Endothelial cell of umbilical vein (primary cell): ENCODE measurements at regions not wholly inside any gene's neighbourhood (a gene's known extent, or its start where the extent isn't known, plus 50 kb on each side); places are given as distances from the start of the nearest gene placed in this dataset.
"Not testable (repeated sequence)": the region's sequence is repeated elsewhere in the genome, so short reads cannot be mapped to it uniquely, and the experiment has no call there.

Experiments
- BruUV-seq: library from RNA; stranded (reverse); fragments of 400-500 nt; replicated peaks from 2 replicates; lab custom pipeline; 2021; lab: Mats Ljungman, UMichigan
- CTCF ChIA-PET: fragments of 300-600, 350-600 bp; sonication (Branson Sonifier 250); formaldehyde crosslinking; loops from one replicate; lab custom pipeline; 2021; ENCODE audit warnings: antibody characterized with exemption, inconsistent platforms; lab: Charles Lee
- POLR2A ChIA-PET: fragments of 300-600, 350-600 bp; sonication (Branson Sonifier 250); formaldehyde crosslinking; loops from one replicate; lab custom pipeline; 2021; ENCODE audit warnings: antibody characterized with exemption, inconsistent platforms; lab: Charles Lee
- DNase-seq: peaks from one replicate; pipeline ENCODE4 v3.0.0-alpha.2; 2011; ENCODE audit warnings: low read depth, low spot score
- FAIRE-seq: peaks from 2 replicates; lab custom pipeline; 2011; peaks lifted over from hg19 to GRCh38; lab: Jason Lieb, UNC
- H2AFZ ChIP-seq: 2 replicates; pipeline ENCODE4 v1.6.0; 2012; ENCODE audit warnings: low read depth, low read length, control low read depth, inconsistent platforms
- H3K27ac ChIP-seq: 2 replicates; pipeline ENCODE4 v1.5.1; 2011; ENCODE audit warnings: low read depth, mild to moderate bottlenecking, control low read depth, low read length, moderate library complexity; ENCODE audit not compliant: insufficient read depth
- H3K27me3 ChIP-seq, 2 experiments: 2 replicates each; pipeline versions ENCODE4 v1.6.0 to v1.6.1; 2011; ENCODE audit warnings: low read length in 2 of 2, mixed read lengths in 1 of 2; ENCODE audit not compliant: control insufficient read depth in 2 of 2, insufficient read depth in 2 of 2
- H3K36me3 ChIP-seq, 2 experiments: 2 replicates in 1 of 2; 3 replicates in 1 of 2; pipeline ENCODE4 v1.5.1; 2011; ENCODE audit warnings: low read length in 2 of 2, mild to moderate bottlenecking in 1 of 2, moderate library complexity in 1 of 2; ENCODE audit not compliant: control insufficient read depth in 2 of 2, insufficient read depth in 2 of 2; ENCODE audit errors: extremely low read depth in 1 of 2
- H3K4me1 ChIP-seq: 3 replicates; pipeline ENCODE4 v1.5.1; 2011; ENCODE audit warnings: mild to moderate bottlenecking, low read length; ENCODE audit not compliant: control insufficient read depth, insufficient read depth; ENCODE audit errors: extremely low read depth
- H3K4me2 ChIP-seq: 2 replicates; pipeline ENCODE4 v1.6.1; 2011; ENCODE audit warnings: low read length, control low read depth, mixed read lengths; ENCODE audit not compliant: insufficient read depth
- H3K4me3 ChIP-seq, 3 experiments: fragments of 200-600 bp in 1 of 3; sonication (generic), shearing (Covaris generic) in 1 of 3; replicated peaks in 1 of 3; 2 replicates each; pipeline ENCODE4 v1.5.1; 2011 to 2016; ENCODE audit warnings: control low read depth in 3 of 3, low read length in 3 of 3, mild to moderate bottlenecking in 2 of 3, inconsistent platforms in 1 of 3, low read depth in 1 of 3, moderate library complexity in 1 of 3; ENCODE audit not compliant: insufficient read depth in 1 of 3
- H3K79me2 ChIP-seq: 2 replicates; pipeline ENCODE4 v1.6.0; 2012; ENCODE audit warnings: low read length, inconsistent platforms; ENCODE audit not compliant: control insufficient read depth, insufficient read depth
- H3K9ac ChIP-seq: replicated peaks from 2 replicates; pipeline ENCODE3; 2011; ENCODE audit warnings: low read length, control low read depth; ENCODE audit not compliant: insufficient read depth; ENCODE audit errors: extremely low read depth
- H3K9me1 ChIP-seq: replicated peaks from 3 replicates; pipeline ENCODE4 v1.6.0; 2011; ENCODE audit warnings: mild to moderate bottlenecking, low read length; ENCODE audit not compliant: control insufficient read depth, insufficient read depth; ENCODE audit errors: extremely low read depth
- H3K9me3 ChIP-seq: replicated peaks from 2 replicates; pipeline ENCODE4 v1.5.1; 2012; ENCODE audit warnings: low read length, inconsistent platforms; ENCODE audit not compliant: control insufficient read depth, insufficient read depth
- H4K20me1 ChIP-seq: replicated peaks from 2 replicates; pipeline ENCODE3; 2011; ENCODE audit warnings: mild to moderate bottlenecking, low read length; ENCODE audit not compliant: control insufficient read depth, insufficient read depth; ENCODE audit errors: extremely low read depth
- CTCF ChIP-seq, 2 donors: IDR thresholded peaks; 1 replicate in 1 of 2; 2 replicates in 1 of 2; pipeline ENCODE4 v1.5.1; 2011; ENCODE audit warnings: low read length in 2 of 2, mild to moderate bottlenecking in 2 of 2, moderate library complexity in 2 of 2, control low read depth in 1 of 2, inconsistent platforms in 1 of 2, low read depth in 1 of 2; ENCODE audit not compliant: insufficient read depth in 1 of 2; ENCODE audit errors: extremely low read depth in 1 of 2
- EZH2 ChIP-seq: IDR thresholded peaks from 2 replicates; pipeline ENCODE4 v1.6.1; 2012; ENCODE audit warnings: borderline replicate concordance, low read depth, mild to moderate bottlenecking, moderate library complexity, low read length, inconsistent platforms; ENCODE audit not compliant: severe bottlenecking
- FOS ChIP-seq: IDR thresholded peaks from 2 replicates; pipeline ENCODE4 v1.6.1; 2011; ENCODE audit warnings: mild to moderate bottlenecking, low read length, moderate library complexity, borderline replicate concordance; ENCODE audit not compliant: insufficient read depth
- GATA2 ChIP-seq: IDR thresholded peaks from 2 replicates; pipeline ENCODE4 v1.7.0; 2011; ENCODE audit warnings: low read depth, mild to moderate bottlenecking, moderate library complexity, mixed read lengths, low read length; ENCODE audit not compliant: insufficient read length, insufficient read depth
- JUN ChIP-seq: IDR thresholded peaks from 2 replicates; pipeline ENCODE4 v1.6.1; 2011; ENCODE audit warnings: borderline replicate concordance, low read depth; ENCODE audit not compliant: insufficient read length, insufficient read depth
- MAX ChIP-seq: IDR thresholded peaks from 2 replicates; pipeline ENCODE4 v1.6.1; 2011; ENCODE audit not compliant: insufficient read depth, insufficient read length
- MYC ChIP-seq: IDR thresholded peaks from one replicate; pipeline ENCODE4 v1.6.1; 2011; ENCODE audit warnings: mild to moderate bottlenecking, low read depth, low read length
- POLR2A ChIP-seq: IDR thresholded peaks from 2 replicates; pipeline ENCODE4 v1.6.1; 2012; ENCODE audit warnings: low read depth, mild to moderate bottlenecking, control low read depth, low read length
- POLR2AphosphoS5 ChIP-seq: IDR thresholded peaks from 2 replicates; pipeline ENCODE4 v1.6.1; 2012; ENCODE audit warnings: low read depth, mild to moderate bottlenecking, control low read depth, low read length, moderate library complexity; ENCODE audit not compliant: insufficient read depth
- dilution Hi-C: fragments of 300-500 bp; cut with MboI; formaldehyde crosslinking; loops from one replicate; pipeline ENCODE4 v1.15.0; 2019; ENCODE audit warnings: low sequenced_read_pairs; ENCODE audit not compliant: extremely low pct_ligation_motif_present
- intact Hi-C: fragments of 100-400 bp; cut with micrococcal nuclease; formaldehyde crosslinking; loops from one replicate; pipeline ENCODE4 v1.10.0; 2022

DNA sequence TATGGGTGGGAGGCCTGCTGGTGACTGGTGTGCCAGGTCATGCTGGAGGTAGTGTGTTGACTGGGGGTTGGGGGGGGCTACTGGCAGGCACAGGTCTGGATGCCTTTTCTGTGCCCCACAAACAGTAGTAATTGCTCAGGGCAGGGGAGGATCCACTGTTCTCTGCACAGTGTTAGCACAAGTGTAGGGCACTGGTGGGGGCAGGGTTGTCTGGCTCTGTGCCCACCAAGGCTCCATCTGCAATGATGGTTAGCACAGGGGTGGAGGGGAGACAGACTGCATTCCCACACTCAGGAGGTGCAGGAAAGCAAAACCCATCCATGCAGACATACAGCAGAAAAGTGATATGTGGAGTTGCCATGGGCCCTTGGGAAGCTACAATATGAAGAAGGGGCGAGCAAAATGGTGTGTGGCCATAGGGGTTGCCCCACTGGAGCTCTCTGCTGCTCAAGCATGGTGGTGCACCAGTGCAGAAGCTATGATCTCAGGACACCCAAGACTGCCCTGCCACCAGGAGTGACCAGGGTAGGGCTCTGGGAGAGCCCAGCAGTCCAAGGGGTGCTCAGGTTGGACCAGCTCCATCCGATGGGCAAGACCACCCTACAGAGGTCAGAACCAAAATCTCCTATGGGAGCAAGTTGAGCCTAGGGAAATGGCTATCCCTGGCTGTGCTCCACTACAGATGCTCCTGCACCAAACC lies 122.2 kb upstream of the KCTD3 start:
- Histone ChIP-seq H3K27me3 (no peaks in the 10 kb centered on the region), H3K79me2 (no peaks in the 10 kb centered on the region), H2AFZ (no peak overlapping the region), H3K4me2 (no peak overlapping the region), H3K4me1 (no peaks in the 10 kb centered on the region), H3K27ac (no peak overlapping the region), H4K20me1 (no peaks in the 10 kb centered on the region), H3K9me1 (no peaks in the 10 kb centered on the region), H3K9ac (no peak overlapping the region), H3K36me3 (no peaks in the 10 kb centered on the region), H3K4me3 (no peak overlapping the region), H3K9me3 (no peaks in the 10 kb centered on the region)
- POLR2A ChIA-PET = no interaction called here
- FAIRE-seq = no peak
- intact Hi-C loops = no loop called here
- CTCF ChIA-PET = no interaction called here
- no peak for DNase-seq
- dilution Hi-C loops = no loop called here
- no TSS peak for BruUV-seq
- TF ChIP-seq MAX = no peak
- no peak for TF ChIP-seq CTCF (IDR thresholded peaks at IDR 0.05; ENCODE audit: extremely low read depth in 1 of 2, insufficient read depth in 1 of 2, low read depth in 1 of 2, low read length in 2 of 2)
- no peak for TF ChIP-seq JUN
- no peak for TF ChIP-seq EZH2
- no peak for TF ChIP-seq POLR2A
- no peak for TF ChIP-seq POLR2AphosphoS5
- no peak for TF ChIP-seq GATA2
- TF ChIP-seq FOS = no peak
- no peak for TF ChIP-seq MYC

GRCh38 chr1:215448014-215448413 lies 119.1 kb upstream of the KCTD3 start:
- intact Hi-C loops, H3K79me2 ChIP-seq, FAIRE-seq, BruUV-seq, H3K4me3 ChIP-seq, H2AFZ ChIP-seq, H3K4me2 ChIP-seq, H3K27me3 ChIP-seq, POLR2A ChIA-PET, H4K20me1 ChIP-seq, CTCF ChIA-PET, H3K9me3 ChIP-seq, H3K36me3 ChIP-seq, H3K9ac ChIP-seq, H3K9me1 ChIP-seq, H3K27ac ChIP-seq, H3K4me1 ChIP-seq, DNase-seq, dilution Hi-C loops: not testable (repeated sequence)

GRCh38 chr1:215449147-215449546 lies 118.0 kb upstream of the KCTD3 start:
- H3K36me3 ChIP-seq, dilution Hi-C loops, FAIRE-seq, H3K9me3 ChIP-seq, H3K27me3 ChIP-seq, H3K4me3 ChIP-seq, CTCF ChIA-PET, POLR2A ChIA-PET, DNase-seq, H2AFZ ChIP-seq, BruUV-seq, H3K4me1 ChIP-seq, H3K9me1 ChIP-seq, H3K79me2 ChIP-seq, intact Hi-C loops, H3K27ac ChIP-seq, H4K20me1 ChIP-seq, H3K9ac ChIP-seq, H3K4me2 ChIP-seq: not testable (repeated sequence)
